ENCODE measurements at regions not wholly inside any gene's neighbourhood (a gene's known extent, or its start where the extent isn't known, plus 50 kb on each side); places are given as distances from the start of the nearest gene placed in this dataset.
"Not testable (repeated sequence)": the region's sequence is repeated elsewhere in the genome, so short reads cannot be mapped to it uniquely, and the experiment has no call there.

DNA sequence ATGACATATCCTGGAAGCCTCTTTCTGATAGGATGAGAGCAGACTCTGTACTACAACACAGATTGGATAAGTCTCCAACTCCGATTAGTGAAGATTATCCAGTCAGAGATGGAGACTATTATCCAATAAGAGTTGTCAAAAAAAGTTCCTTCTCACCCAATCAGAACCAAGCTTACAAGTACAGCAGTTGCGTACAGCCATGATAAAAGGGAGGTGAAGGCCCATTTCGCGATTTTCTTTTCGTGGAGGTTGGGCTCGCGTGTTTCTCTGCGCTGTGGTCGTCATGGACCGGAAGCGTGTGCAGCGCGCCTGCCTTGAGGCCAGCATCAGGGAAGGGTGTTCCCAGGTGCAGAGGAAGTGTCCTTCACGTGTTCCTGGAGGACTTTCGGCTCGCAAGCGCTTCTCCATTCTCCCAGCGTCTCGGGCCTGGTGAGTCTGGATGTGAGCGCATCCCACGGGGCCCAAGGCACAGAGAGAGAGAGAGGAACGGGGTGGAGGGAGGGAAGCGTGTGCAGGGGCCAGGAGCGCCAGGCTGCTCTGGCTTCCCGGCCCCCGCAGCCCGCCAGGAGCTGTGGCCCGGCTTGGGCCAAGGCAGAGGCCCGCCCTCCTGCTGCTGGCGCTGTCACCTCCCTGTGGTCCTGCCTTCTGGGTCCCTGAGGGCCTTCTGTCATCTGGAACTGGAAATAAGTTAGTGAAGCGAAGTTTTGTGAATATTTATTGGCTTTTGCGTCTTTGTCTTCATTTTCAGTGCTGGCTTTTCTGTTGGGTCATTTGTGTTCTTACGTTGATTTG lies 53.9 kb downstream of the CDRT15L2 start:
- DNase-seq: not testable (repeated sequence)

DNA sequence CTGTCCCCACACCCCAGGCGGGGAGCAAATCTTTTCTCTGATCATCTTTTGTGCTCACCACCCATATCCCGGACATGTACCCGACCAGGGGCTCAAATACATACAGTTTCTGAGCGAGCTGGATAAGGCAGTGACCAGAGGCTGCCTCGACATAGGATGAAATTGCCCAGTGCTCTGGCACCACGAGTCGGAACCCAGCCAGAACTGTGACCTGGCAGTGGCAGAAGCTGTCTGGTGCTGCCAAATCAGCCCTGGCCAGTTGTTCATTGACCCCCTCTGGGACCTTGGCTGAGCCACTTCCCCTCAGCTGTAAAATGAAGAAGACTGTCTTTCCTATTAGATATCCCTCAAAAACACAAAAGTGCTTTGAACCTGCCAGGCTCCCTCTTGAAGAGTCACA lies 60.6 kb downstream of the CDRT15L2 start:
- DNase-seq: not testable (repeated sequence)

DNA sequence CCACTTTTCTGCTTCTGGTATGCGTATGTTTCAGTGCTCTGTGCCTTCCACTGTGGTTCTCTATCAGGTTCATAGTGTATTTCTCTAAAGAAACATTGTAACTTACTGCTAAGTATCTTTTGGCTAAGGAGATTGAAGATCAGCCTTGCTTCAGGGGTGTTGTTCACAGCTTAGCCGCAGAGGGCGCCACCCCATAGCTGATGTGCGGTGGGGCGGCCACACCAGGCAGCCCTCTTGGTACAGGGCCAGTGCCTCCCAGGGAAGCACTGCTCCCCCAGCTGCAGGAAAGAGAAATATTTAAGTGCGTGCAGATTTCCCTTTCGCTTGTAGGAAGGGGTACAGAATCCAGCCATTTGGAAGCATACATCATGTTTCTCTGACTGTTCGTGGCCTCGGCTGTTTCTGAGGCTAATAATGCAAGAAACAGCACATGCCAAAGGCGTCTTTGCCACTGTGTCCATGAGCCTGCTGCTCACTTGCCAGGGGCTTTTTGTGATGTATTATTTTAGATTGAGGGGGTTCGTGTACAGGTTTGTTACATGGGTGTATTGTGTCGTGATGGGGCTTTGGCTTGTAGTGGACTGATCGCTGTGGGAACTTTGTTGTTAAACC lies 67.2 kb downstream of the CDRT15L2 start:
- DNase-seq: peak in 1 of 2 experiments; percentile 8

DNA sequence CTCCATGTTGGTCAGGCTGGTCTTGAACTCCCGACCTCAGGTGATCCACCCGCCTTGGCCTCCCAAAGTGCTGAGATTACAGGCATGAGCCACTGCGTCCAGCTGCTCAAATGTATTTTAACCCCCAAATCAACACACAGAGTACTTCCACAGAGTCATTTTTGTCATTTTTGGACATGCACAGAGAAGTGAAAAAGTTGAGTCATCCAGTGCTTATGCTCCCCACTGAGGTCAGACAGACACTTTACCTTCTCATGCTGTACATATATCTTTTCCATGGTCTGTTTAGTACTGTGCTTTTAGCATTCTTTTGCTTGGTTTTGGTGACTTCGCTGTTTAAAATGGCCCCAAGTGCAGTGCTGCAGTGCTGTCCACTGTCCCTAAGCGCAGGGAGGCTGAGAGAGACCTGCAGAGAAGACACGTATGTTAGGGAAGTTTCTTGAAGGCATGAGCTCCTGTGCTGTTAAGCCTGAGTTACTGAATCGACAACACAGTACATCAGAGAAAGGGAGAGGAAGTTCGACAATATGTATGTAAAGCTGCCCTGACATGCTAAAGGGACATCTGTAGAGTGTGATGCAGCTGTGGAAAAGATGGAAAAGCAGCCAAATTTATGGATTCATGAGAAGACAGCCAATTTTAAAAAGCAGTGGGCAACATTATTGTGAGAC lies 69.7 kb downstream of the CDRT15L2 start:
- not testable (repeated sequence) for DNase-seq

DNA sequence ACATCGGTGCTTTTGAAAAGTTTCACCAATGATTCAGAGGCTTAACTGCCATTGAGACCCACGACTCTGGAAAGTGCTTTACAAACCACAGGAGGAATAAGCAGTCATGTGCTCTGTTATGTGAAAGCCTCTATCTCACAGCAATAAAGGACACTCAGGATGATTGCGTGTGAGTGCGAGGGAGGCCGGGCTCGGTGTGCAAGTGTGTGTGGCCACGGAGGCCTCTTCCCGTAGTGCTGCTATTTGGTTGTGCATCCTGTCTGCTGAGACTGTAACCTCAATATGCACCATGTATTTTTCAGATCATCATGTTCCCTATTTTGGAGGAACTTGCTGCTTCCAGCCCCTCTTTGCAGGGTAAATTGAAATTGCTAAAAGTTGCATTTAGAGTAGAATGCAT lies 71.5 kb downstream of the CDRT15L2 start:
- not testable (repeated sequence) for DNase-seq

DNA sequence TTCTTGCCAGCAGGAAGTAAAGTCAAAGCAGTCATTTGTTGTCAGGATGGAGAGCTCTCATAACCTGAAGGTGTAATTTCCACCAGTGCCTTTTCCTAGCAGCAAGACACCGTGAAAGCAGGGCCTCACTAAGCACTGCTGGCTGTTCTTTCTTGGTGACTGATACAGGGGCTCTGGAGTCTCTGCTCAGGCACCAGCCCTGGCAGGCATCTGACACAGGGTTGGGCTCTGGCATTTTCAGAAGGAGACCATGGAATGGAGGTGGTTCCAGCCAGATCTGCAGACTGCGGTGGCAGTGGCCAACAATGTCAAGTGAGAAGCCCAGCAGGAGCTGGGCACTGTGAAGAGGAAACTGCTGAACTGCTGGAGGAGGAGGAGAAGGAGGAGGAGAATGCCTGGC lies 72.2 kb downstream of the CDRT15L2 start:
- not testable (repeated sequence) for DNase-seq

DNA sequence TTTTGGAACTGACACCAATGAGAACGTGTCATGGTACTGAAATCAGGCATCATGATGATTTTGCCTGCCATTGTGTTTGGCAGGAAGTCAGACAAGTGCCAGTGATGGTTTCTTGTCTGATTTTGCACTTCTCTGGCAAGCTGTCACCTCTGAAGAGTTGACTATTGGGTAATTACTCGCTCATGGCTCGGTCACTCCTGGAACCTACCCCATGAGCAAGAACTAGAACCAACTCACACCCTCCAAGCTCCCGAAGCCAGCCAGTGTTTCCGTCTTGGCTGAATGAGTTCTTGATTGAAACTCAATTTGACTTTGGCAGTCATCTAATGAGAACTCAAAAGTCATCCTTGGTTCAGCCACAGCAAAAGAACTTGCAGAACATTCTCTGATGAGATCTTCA lies 73.9 kb downstream of the CDRT15L2 start:
- DNase-seq: not testable (repeated sequence)

DNA sequence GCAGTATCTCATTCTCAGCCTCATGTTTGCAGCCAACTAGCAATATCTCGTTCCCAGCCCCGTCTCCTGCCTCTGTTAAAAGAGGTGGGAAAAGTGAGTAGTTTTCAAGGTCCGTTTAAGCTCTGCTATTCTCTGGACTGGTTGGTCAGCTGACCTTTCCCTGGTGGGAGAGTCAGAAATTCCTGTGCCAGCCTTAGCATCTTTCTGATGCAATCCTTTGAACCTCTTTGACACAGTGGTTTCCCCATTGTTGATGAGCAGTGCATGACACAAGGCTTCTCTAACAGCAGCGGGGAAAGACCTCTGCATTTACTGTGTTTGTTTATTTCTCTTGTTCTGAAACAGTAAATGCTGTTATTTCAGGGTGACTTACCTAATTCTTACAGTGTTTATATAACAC lies 74.6 kb downstream of the CDRT15L2 start:
- not testable (repeated sequence) for DNase-seq

DNA sequence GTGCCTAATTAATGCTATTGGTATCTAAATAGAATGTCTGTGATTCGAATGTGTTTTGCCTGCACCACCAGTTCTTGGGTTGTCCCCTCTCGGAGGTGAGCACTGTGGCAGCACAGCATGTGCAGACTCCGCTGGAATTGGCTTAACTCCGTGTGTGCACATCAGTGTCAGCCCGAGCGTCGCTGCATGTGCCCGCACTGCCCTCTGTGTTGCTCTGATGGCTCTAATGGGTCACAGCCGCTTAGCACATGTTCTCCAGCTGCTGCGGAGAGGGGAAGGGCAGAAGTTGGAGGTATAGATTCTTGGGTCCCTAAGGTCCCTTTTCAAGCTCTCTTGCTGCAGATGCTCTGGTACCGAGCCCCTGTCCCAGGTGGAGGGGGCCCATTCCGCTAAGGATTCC lies 75.1 kb downstream of the CDRT15L2 start:
- not testable (repeated sequence) for DNase-seq

DNA sequence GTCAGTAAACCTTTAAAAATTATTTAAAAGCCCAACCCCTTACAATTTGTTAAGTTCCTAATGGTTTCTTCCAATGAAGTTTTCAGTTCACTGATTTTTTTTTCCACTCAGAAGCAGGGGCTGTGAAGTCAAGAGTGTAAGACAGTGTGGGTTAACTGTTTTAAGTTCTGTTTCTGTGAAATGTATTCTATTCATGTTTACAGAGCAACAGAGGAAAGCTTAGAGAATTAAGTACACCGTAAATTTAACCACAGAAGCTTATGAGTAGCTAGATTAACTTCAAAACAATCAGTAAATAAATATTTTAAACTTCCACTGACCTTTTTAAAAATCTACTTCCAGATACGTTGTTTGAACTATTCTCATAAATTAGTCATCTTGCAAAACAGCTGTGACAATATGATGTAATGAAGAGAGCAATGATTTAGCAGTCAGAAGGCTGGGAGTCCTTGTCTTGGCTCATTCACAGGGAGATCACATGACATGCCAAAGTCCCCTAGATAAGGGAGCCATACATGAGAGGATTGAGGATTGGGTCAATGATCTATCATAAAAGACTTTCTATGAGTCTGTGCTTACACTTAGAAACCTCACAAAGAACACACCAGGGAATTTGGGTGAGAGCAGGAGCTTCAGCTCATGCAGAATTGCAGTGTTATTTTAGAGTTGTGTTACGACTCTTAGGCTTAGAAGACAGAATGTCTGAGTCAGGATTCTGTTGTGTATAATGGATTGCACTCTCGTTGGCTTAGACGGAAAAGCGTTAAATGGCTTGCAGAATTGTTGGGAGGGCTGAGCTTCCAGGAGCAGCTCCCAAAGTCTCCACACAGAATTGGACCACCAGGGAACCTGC lies 85.8 kb downstream of the CDRT15L2 start:
- not testable (repeated sequence) for DNase-seq

DNA sequence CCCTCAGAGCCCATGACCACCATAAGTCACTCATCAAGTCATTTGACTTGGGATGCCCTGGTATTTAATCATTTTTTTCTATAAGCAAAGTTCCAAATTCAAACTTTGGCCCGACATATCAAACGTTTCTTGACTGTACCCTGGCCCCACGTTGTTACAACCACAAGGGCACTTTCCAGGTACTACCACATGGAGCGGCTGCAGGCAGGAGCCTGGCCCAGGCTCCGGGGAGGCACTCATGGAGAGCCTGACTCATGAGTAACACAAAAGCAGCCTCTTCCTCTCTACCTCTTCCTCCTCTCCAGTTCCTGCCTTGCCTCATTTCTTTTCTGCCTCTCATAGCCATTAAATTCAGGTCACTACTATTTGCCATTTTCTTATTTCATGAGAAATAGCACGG lies 87.2 kb downstream of the CDRT15L2 start:
- DNase-seq: not testable (repeated sequence)

DNA sequence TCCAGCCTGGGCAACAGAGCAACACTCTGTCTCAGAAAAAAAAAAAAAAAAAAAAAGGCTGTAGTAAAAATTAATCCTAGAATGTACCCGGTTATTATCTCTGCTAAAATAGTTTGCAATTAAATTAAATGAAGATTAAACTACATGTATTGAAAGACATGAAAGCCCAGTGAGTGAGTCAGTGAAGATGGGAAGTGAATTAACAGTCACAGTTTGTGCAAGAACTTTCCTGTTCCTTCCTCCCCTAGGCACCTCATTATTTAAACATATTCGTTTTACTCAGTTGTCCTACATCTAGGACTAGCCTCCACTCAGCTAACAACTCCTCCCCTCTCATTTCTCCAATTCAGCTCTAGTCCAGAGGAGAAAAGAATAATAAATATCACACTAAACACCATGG lies 88.2 kb downstream of the CDRT15L2 start:
- DNase-seq: not testable (repeated sequence)

DNA sequence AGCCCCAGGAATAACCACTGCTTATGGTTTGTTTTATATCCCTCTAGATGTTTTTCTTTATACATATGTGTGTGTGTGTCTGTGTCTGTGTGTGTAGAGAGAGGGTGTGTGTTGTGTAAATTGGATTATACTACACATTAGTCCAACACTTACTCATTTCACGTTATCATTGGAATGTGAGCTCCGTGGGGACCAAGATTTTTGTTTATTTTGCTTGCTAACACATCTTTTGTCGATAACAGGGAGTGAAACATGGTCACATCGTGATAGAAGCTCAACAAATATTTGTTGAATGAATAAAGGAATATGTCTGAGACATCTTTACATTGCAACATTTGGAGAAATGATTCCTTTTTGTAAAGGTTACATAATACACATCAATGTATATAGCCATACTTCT lies 88.8 kb downstream of the CDRT15L2 start:
- DNase-seq: not testable (repeated sequence)

DNA sequence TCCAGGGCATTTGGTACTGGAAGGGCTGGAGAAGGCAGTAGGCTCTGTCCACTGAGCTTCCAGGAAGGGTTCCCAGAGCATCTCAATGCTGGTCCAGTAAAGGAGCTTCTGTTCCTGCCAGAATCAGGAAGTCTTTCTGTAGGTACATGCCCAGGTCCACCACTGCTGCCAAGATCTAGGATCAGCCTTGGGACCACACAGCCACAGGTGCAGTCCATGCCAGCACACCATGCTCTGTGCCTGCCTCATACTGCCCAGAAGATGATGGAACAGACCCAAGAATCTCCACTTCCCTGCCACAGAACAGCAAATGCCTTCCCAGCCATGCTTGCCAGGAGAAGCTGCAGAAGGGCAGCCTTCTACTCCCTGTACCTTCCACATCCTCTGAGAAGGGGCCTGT lies 89.3 kb downstream of the CDRT15L2 start:
- DNase-seq: not testable (repeated sequence)

DNA sequence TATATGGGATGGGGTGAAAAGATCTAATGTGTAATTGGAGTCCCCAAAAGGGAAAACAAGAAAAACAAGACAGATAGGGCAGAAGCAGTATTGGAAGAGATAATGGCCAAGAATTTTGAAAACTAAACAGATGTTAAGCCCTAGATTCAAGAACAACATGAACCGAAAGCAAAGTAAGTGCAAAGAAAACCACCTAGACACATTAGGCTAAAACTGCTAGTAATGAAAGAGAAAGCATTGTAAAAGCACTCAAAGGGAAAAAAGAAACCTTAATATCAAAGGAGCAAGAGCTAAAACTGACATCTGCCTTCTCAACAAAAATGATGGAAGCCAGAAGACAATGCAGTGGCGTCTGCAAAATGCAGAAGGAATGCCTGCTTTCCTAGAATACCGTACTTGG lies 91.0 kb downstream of the CDRT15L2 start:
- not testable (repeated sequence) for DNase-seq

DNA sequence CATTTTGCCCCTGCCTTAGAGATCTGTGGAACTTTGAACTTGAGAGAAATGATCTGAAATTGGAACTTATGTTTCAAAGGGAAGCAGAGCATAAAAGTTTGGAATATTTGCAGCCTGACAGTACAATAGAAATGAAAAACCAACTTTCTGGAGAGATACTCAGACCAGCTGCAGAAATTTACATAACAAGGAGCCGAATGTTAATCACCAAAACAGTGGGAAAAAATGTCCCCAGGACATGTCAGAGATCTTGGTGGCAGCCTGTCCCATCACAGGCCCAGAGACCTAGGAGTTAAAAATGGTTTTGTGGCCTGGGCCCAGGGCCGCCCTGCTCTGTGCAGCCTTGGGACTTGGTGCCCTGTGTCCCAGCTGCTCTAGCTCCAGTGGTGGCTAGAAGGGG lies 94.8 kb downstream of the CDRT15L2 start:
- not testable (repeated sequence) for DNase-seq

DNA sequence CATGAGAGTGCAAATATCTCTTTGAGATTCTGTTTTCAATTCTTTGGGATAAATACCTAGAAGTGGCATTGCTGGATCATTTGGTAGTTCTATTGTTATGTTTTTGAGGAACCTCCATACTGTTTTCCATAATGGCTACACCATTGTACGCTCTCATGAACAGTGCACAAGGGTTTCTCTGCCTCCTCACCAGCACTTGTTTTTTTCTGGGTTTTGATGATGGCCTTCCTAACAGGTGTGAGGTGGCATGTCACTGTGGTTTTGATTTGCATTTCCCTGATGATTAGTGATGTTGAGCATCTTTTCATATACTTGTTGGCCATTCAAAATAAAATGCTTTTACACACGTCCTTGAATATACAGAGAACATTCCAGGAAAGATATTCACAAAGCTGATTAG lies 96.2 kb downstream of the CDRT15L2 start:
- DNase-seq: not testable (repeated sequence)

DNA sequence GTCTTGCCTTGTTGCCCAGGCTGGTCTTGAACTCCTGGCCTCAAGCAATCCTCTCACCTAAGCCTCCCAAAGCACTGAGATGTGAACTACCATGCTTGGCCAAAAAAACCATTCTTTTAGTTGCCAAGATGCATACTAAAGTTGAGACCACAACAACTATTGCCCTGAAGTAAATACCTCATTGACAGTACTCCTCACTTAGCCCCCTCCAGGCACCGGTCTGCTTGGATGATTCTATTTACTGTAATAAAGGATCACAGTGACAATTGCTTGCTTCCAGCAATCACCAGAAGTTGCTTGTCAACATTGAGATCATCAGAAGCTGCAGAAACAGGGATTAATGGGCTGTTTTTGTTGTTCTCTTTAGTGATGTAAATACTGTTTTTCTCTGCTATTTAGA lies 97.1 kb downstream of the CDRT15L2 start:
- DNase-seq: not testable (repeated sequence)

DNA sequence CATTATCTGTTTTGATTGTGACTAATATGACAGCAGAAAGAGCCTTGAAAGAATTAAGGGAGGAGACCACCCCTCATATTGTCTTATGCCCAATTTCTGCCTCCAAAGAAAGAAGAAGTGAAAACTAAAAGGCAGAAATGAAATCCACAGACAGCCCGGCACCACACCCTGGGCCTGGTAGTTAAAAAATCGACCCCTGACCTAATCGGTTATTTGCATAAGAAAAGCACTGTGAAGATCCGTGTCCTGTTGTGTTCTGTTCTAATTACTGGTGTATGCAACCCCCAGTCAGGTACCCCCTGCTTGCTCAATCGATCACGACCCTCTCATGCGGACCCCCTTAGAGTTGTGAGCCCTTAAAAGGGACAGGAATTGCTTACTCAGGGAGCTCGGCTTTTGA lies 97.9 kb downstream of the CDRT15L2 start:
- not testable (repeated sequence) for DNase-seq

DNA sequence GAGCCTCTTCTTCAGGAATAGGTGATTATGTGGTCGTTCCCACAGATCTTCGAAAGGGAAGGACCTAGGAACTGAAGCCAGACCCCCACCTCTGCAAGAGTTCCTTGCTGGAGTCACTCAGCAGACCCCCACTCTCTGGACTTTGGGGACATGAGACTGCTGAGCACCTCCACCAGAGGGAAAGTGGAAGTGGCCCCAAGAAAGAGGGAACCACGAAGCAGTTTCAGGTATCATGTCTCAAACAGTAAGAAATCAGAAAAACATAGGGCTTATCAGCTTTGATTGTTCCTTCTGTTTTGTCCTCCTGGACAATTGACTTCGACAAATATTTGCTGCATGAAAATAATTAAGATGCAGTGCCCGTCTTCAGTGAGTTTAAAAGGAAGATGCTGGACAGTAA lies 98.9 kb downstream of the CDRT15L2 start:
- DNase-seq: not testable (repeated sequence)

DNA sequence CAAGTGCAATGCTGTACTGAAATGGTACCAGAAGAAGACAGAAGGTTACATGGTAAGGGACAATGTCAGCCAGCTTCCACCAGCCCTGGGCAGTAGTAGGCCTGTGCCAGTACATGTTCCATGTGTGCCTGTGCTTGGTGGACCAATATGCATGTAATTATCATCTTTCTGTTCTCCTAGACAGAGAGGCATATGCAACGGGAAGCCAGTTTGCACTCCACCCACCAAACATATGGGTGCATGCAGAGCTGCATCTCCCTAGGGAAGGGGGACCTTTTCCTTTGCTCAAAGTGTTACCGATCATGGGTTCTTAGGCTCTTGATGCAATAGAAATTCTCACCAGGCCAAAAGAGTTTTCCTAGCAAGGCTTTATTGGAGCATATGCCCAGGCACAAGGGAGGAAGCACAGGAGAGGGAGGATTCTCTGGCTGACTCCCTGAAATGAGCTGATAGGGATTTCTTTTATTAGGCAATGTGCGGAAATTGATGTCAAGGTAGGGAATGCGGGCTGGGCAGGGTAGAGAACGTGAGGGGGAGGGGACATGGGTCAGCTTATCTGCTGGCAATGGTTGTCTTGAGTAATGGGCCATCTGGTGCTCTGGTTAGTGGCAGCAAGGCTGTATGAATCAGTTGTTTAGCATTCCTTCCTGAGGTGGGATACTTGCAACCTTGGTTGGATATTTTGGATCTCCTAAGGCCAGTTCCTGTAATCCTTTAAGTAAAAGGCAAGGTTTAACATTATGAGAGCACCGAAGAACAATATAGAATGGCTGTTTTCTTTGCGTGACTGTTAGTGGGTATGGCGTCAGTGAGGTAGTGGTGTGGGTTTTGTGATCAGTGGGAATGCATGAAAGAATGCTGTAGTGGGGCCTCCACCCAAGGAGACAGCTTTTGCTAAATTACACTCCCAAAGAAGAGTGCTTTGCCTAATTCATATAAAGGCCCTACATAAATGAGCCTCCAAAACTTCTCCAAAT lies 102.5 kb downstream of the CDRT15L2 start:
- not testable (repeated sequence) for DNase-seq

All from NCI-H1930 (cell line).